ENCODE measurements at regions not wholly inside any gene's neighbourhood (a gene's known extent, or its start where the extent isn't known, plus 50 kb on each side); places are given as distances from the start of the nearest gene placed in this dataset.

DNA sequence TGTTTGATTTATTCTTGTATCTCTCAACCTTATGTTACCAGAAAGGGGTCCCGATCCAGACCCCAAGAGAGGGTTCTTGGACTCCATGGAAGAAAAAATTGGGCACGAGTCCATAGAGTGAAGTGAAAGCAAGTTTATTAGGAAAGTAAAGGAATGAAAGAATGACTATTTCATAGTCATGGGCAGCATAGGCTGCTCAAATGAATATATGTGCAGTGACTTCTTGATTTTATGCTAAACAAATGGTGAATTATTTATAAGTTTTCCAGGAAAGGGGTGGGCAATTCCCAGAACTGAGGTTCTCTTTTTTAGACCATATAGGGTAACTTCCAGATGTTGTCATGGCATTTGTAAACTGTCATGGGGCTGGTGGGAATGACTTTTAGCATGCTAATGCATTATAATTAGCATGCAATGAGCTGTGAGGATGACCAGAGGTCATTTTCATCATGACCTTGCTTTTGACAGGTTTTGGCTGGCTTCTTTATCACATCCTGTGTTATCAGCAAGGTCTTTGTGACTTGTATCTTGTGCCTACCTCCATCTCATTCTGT, 832.4 kb upstream of the CDH2 start:
- Mint-ChIP-seq H3K9me3 (ENCODE audit: unreplicated experiment) (no peaks in the 10 kb centered on the region), H3K27me3 (ENCODE audit: insufficient read depth, unreplicated experiment) (peaks cover 3% of the 10 kb centered on the region), H3K4me1 (ENCODE audit: low read depth, unreplicated experiment) (no peaks in the 10 kb centered on the region), H3K4me3 (ENCODE audit: unreplicated experiment) (no peak overlapping the region), H3K36me3 (ENCODE audit: insufficient read depth, unreplicated experiment) (no peaks in the 10 kb centered on the region), H3K27ac (ENCODE audit: unreplicated experiment) (no peak overlapping the region)
- H3K4me3 ChIP-seq (ENCODE audit: low read depth, low read length) = no peak overlapping the region
- CTCF ChIA-PET = no interaction called here
- TF ChIP-seq, protein P1, sequence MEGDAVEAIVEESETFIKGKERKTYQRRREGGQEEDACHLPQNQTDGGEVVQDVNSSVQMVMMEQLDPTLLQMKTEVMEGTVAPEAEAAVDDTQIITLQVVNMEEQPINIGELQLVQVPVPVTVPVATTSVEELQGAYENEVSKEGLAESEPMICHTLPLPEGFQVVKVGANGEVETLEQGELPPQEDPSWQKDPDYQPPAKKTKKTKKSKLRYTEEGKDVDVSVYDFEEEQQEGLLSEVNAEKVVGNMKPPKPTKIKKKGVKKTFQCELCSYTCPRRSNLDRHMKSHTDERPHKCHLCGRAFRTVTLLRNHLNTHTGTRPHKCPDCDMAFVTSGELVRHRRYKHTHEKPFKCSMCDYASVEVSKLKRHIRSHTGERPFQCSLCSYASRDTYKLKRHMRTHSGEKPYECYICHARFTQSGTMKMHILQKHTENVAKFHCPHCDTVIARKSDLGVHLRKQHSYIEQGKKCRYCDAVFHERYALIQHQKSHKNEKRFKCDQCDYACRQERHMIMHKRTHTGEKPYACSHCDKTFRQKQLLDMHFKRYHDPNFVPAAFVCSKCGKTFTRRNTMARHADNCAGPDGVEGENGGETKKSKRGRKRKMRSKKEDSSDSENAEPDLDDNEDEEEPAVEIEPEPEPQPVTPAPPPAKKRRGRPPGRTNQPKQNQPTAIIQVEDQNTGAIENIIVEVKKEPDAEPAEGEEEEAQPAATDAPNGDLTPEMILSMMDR (IDR thresholded peaks at IDR 0.05; ENCODE audit: insufficient read depth in 1 of 2, low read depth in 1 of 2, low read length in 1 of 2, severe bottlenecking in 1 of 2, unreplicated experiment in 1 of 2) = no peak
- no peak for DNase-seq
- POLR2A ChIA-PET = no interaction called here
- H3K4me1 ChIP-seq = no peaks in the 10 kb centered on the region
- no peaks in the 10 kb centered on the region for H3K9me3 ChIP-seq
- intact Hi-C loops (cut with micrococcal nuclease; ENCODE audit: unreplicated experiment) = no loop called here
- no peaks in the 10 kb centered on the region for H3K27me3 ChIP-seq (replicated peaks; ENCODE audit: control insufficient read depth, insufficient read depth, low read length)
- H3K36me3 ChIP-seq (ENCODE audit: control insufficient read depth, insufficient read depth, low read length) = no peaks in the 10 kb centered on the region
- no TSS peak for BruUV-seq (replicated peaks)

GRCh38 chr18:29008809-29009208, 831.9 kb upstream of the CDH2 start:
- H3K4me1 ChIP-seq = no peaks in the 10 kb centered on the region
- intact Hi-C loops (cut with micrococcal nuclease; ENCODE audit: unreplicated experiment) = no loop called here
- TF ChIP-seq, protein P1 (IDR thresholded peaks at IDR 0.05; ENCODE audit: insufficient read depth in 1 of 2, low read depth in 1 of 2, low read length in 1 of 2, severe bottlenecking in 1 of 2, unreplicated experiment in 1 of 2) = no peak
- BruUV-seq (replicated peaks) = no TSS peak
- no peak for DNase-seq
- POLR2A ChIA-PET = no interaction called here
- CTCF ChIA-PET = no interaction called here
- Mint-ChIP-seq H3K4me1 (ENCODE audit: low read depth, unreplicated experiment) (no peaks in the 10 kb centered on the region), H3K27me3 (ENCODE audit: insufficient read depth, unreplicated experiment) (peaks cover 3% of the 10 kb centered on the region), H3K9me3 (ENCODE audit: unreplicated experiment) (no peaks in the 10 kb centered on the region), H3K36me3 (ENCODE audit: insufficient read depth, unreplicated experiment) (no peaks in the 10 kb centered on the region), H3K27ac (ENCODE audit: unreplicated experiment) (no peak overlapping the region), H3K4me3 (ENCODE audit: unreplicated experiment) (no peak overlapping the region)
- H3K27me3 ChIP-seq (replicated peaks; ENCODE audit: control insufficient read depth, insufficient read depth, low read length) = no peaks in the 10 kb centered on the region
- no peak overlapping the region for H3K4me3 ChIP-seq (ENCODE audit: low read depth, low read length)
- no peaks in the 10 kb centered on the region for H3K36me3 ChIP-seq (ENCODE audit: control insufficient read depth, insufficient read depth, low read length)
- no peaks in the 10 kb centered on the region for H3K9me3 ChIP-seq

DNA sequence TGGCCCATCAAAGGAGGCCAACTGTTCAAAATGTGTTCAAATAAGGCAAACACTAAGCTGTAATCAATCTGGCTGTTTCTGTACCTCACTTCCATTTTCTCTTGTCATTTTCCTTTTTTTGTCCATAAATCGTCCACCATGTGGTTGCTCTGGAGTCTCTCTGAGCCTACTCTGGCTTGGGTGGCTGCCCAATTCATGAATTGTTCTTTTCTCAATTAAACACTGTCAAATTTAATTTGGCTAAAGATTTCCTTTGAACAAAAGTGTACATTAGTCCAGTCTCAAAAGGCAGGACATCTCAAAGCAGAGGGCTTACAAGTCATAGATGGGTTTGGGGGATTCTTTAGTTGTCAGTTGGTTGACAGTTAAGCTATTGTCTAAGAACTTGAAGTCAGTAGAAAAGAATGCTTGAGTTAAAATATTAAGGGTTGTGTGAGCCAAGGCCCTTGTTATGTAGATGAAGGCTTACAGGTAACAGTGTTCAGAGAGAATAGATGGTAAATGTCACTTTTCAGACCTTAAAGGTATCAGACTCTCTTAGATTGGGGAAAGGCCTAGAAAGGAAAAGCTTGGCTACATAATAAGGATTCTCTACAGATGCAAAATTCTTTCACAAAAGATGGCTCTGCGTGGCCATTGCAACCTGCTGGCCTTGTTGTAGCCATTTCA, 831.2 kb upstream of the CDH2 start:
- POLR2A ChIA-PET = no interaction called here
- Histone ChIP-seq H3K36me3 (ENCODE audit: control insufficient read depth, insufficient read depth, low read length) (no peaks in the 10 kb centered on the region), H3K4me1 (no peaks in the 10 kb centered on the region), H3K27me3 (replicated peaks; ENCODE audit: control insufficient read depth, insufficient read depth, low read length) (no peaks in the 10 kb centered on the region), H3K9me3 (no peaks in the 10 kb centered on the region), H3K4me3 (ENCODE audit: low read depth, low read length) (no peak overlapping the region)
- BruUV-seq (replicated peaks) = no TSS peak
- no peaks in the 10 kb centered on the region for H3K4me1 Mint-ChIP-seq (ENCODE audit: low read depth, unreplicated experiment)
- peaks cover 3% of the 10 kb centered on the region for H3K27me3 Mint-ChIP-seq (ENCODE audit: insufficient read depth, unreplicated experiment)
- H3K36me3 Mint-ChIP-seq (ENCODE audit: insufficient read depth, unreplicated experiment) = no peaks in the 10 kb centered on the region
- intact Hi-C loops (cut with micrococcal nuclease; ENCODE audit: unreplicated experiment) = no loop called here
- DNase-seq = no peak
- H3K27ac Mint-ChIP-seq (ENCODE audit: unreplicated experiment) = no peak overlapping the region
- no peak overlapping the region for H3K4me3 Mint-ChIP-seq (ENCODE audit: unreplicated experiment)
- H3K9me3 Mint-ChIP-seq (ENCODE audit: unreplicated experiment) = no peaks in the 10 kb centered on the region
- TF ChIP-seq, protein P1 (IDR thresholded peaks at IDR 0.05; ENCODE audit: insufficient read depth in 1 of 2, low read depth in 1 of 2, low read length in 1 of 2, severe bottlenecking in 1 of 2, unreplicated experiment in 1 of 2) = no peak
- CTCF ChIA-PET = no interaction called here
